ENCODE measurements at regions not wholly inside any gene's neighbourhood (a gene's known extent, or its start where the extent isn't known, plus 50 kb on each side); places are given as distances from the start of the nearest gene placed in this dataset.
"Not testable (repeated sequence)": the region's sequence is repeated elsewhere in the genome, so short reads cannot be mapped to it uniquely, and the experiment has no call there.

DNA sequence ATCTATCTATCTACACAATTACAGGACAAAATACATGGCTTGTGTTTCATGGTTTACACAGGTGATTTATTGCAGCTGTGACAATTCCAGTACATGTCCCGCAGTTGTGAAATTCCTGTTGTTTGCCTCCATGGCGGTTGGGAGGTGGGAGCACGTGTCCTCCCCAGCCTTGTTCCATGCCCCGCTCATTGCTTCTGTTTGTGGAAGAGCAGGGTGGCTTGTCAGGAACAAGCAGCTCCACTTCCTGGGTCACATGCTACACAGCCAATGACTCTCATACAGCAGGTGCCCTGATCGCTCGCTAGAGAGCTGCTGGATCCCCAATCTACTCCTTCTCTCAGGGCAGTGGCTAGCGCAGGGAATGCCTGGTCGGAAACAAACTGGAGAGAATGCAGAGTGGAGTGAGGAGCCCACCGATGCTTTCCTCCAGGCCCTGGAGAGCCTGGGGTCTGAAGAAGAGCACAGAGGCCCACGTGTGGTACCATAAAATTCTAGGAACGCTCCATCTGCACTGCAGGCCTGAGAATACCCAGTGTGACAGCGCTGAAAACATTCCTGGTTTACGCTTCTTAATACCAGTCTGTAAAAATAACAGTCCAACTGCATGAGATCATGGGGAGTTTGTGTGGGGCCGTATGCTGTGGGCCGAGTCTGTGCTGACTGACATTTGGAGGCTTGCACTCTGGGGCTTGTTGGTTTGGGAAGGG, 270.6 kb upstream of the RGMA start:
- no peaks in the 10 kb centered on the region for H3K9me3 ChIP-seq (ENCODE audit: low read depth, low read length)
- no peak overlapping the region for H3K4me3 ChIP-seq
- H3K27ac ChIP-seq = no peak overlapping the region
- no peak for DNase-seq (ENCODE audit: low read depth, low spot score)
- no peak for TF ChIP-seq EZH2 (IDR thresholded peaks at IDR 0.05)
- TF ChIP-seq POLR2AphosphoS5 (IDR thresholded peaks at IDR 0.05; ENCODE audit: borderline replicate concordance, low read depth, low read length) = no peak
- TF ChIP-seq FOXP2 (optimal IDR thresholded peaks at IDR 0.05; ENCODE audit: control extremely low read depth, extremely low read length, insufficient read depth) = no peak
- H3K36me3 ChIP-seq (ENCODE audit: insufficient read depth, low read length) = no peaks in the 10 kb centered on the region
- H3K9ac ChIP-seq (ENCODE audit: insufficient read length) = no peak overlapping the region

DNA sequence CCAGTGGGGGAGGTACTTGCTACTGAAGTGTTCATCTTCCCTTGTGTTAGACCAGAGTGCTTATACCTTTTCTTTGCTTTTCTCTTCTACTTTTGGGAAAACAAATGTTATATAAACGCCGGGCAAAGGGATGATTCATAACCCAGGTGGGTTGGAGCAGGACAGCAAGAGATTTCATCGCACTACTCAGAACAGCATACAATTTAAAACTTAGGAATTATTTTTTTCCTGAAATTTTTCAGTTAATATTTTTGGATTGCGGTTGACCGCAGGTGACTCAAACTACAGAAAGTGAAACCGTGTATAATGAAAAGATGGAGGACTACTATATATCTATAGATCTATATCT, 270.0 kb upstream of the RGMA start:
- no peak overlapping the region for H3K4me3 ChIP-seq
- DNase-seq (ENCODE audit: low read depth, low spot score) = no peak
- no peak for TF ChIP-seq POLR2AphosphoS5 (IDR thresholded peaks at IDR 0.05; ENCODE audit: borderline replicate concordance, low read depth, low read length)
- no peak for TF ChIP-seq FOXP2 (optimal IDR thresholded peaks at IDR 0.05; ENCODE audit: control extremely low read depth, extremely low read length, insufficient read depth)
- TF ChIP-seq EZH2 (IDR thresholded peaks at IDR 0.05) = no peak
- no peaks in the 10 kb centered on the region for H3K9me3 ChIP-seq (ENCODE audit: low read depth, low read length)
- no peak overlapping the region for H3K27ac ChIP-seq
- no peaks in the 10 kb centered on the region for H3K36me3 ChIP-seq (ENCODE audit: insufficient read depth, low read length)
- H3K9ac ChIP-seq (ENCODE audit: insufficient read length) = no peak overlapping the region

DNA sequence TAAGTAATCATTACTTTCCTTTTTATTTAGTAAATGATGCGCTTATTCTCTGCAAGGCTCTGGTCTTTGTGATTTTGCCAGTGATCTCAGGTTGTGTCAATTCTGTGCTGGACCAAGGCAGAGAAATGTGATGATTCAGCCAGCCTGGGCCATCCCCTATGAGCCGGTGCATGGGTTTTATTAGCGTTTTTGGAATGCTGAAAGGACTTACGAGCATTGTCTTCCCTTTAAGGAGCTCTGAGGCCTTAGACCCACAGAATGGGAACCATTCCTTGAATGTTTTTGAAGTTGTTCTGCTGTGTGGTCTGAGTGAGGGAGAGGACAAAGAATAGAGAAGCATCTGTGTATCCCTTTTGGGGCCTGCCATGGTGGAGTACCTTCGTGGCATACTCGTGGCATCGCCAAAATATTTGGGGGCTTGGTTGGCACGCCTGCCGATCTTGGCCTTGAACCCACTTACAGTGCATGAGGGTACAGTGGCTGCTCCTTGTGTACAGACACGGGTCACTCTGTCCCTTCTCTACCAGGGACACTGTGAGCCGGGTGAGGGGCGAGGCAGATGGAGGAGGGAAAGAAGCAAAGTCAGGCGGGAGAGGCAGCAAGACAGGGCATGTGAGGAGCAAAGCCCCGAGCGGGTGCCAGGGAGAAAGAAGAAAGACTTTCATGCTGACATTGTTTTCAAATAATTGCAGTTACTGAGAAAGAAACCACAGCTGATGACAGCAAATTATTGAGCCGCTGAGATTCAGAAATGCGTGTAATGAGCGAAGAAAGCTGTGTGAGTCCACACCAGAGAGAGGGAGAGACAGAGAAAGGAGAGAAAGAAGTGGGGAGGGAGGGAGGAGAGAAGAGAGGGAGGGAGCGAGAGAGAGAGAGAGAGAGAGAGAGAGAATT, 269.4 kb upstream of the RGMA start:
- DNase-seq (ENCODE audit: low read depth, low spot score) = no peak
- Histone ChIP-seq H3K27ac (no peak overlapping the region), H3K36me3 (ENCODE audit: insufficient read depth, low read length) (no peaks in the 10 kb centered on the region), H3K9me3 (ENCODE audit: low read depth, low read length) (no peaks in the 10 kb centered on the region), H3K4me3 (no peak overlapping the region), H3K9ac (ENCODE audit: insufficient read length) (no peak overlapping the region)
- TF ChIP-seq POLR2AphosphoS5 (IDR thresholded peaks at IDR 0.05; ENCODE audit: borderline replicate concordance, low read depth, low read length) (no peak), EZH2 (IDR thresholded peaks at IDR 0.05) (no peak), FOXP2 (optimal IDR thresholded peaks at IDR 0.05; ENCODE audit: control extremely low read depth, extremely low read length, insufficient read depth) (no peak)

GRCh38 chr15:93348711-93349545, 259.9 kb upstream of the RGMA start:
- Histone ChIP-seq H3K9me3 (ENCODE audit: low read depth, low read length) (no peaks in the 10 kb centered on the region), H3K27ac (no peak overlapping the region), H3K4me3 (no peak overlapping the region), H3K36me3 (ENCODE audit: insufficient read depth, low read length) (no peaks in the 10 kb centered on the region), H3K9ac (ENCODE audit: insufficient read length) (no peak overlapping the region)
- DNase-seq (ENCODE audit: low read depth, low spot score) = no peak
- TF ChIP-seq FOXP2 (optimal IDR thresholded peaks at IDR 0.05; ENCODE audit: control extremely low read depth, extremely low read length, insufficient read depth) (no peak), EZH2 (IDR thresholded peaks at IDR 0.05) (no peak)

DNA sequence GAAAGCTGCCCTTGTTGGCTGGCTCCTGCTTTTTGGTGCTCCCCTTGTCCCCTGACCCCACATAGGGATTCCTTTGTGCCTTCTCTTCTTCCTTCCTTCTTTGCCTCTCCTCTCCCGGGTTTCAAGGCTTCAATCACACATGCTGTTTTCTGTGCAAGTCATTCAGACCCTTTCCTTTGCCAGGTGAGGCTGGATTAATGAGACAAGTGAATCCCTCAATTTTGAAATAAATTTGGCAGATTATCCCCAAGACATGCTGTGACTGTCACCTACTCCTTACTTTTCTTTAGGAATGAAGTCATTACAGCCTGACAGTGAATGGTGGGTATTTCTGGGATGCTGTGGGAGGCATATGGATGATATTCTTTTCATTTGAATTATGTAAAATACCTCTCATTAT, 259.0 kb upstream of the RGMA start:
- TF ChIP-seq POLR2AphosphoS5 (IDR thresholded peaks at IDR 0.05; ENCODE audit: borderline replicate concordance, low read depth, low read length) (no peak), FOXP2 (optimal IDR thresholded peaks at IDR 0.05; ENCODE audit: control extremely low read depth, extremely low read length, insufficient read depth) (no peak), EZH2 (IDR thresholded peaks at IDR 0.05) (no peak)
- Histone ChIP-seq H3K27ac (no peak overlapping the region), H3K36me3 (ENCODE audit: insufficient read depth, low read length) (no peaks in the 10 kb centered on the region), H3K9ac (ENCODE audit: insufficient read length) (no peak overlapping the region), H3K4me3 (no peak overlapping the region), H3K9me3 (ENCODE audit: low read depth, low read length) (no peaks in the 10 kb centered on the region)
- DNase-seq (ENCODE audit: low read depth, low spot score) = no peak

DNA sequence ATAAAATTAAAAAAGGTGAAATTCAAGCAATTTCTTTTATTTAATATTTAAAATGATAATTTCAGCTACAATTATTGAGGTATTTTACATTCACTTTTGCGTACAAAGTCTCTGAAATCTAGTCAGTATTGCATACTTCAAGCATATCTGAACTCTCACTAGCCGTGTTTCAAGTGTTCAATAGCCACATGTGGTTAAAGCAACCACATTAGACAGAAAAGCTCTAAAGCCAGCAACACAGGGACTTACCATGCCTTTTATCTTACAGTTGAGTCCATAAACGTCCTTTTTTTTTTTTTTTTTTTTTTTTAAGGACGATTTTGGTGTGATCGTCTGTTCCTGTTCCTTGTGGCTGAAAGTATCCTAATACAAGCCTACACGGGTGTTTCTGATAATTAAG, 257.0 kb upstream of the RGMA start:
- no peak for TF ChIP-seq POLR2AphosphoS5 (IDR thresholded peaks at IDR 0.05; ENCODE audit: borderline replicate concordance, low read depth, low read length)
- TF ChIP-seq EZH2 (IDR thresholded peaks at IDR 0.05) = no peak
- no peak for TF ChIP-seq FOXP2 (optimal IDR thresholded peaks at IDR 0.05; ENCODE audit: control extremely low read depth, extremely low read length, insufficient read depth)
- Histone ChIP-seq H3K9me3 (ENCODE audit: low read depth, low read length) (no peaks in the 10 kb centered on the region), H3K9ac (ENCODE audit: insufficient read length) (no peak overlapping the region), H3K36me3 (ENCODE audit: insufficient read depth, low read length) (no peaks in the 10 kb centered on the region), H3K27ac (no peak overlapping the region), H3K4me3 (no peak overlapping the region)
- no peak for DNase-seq (ENCODE audit: low read depth, low spot score)

DNA sequence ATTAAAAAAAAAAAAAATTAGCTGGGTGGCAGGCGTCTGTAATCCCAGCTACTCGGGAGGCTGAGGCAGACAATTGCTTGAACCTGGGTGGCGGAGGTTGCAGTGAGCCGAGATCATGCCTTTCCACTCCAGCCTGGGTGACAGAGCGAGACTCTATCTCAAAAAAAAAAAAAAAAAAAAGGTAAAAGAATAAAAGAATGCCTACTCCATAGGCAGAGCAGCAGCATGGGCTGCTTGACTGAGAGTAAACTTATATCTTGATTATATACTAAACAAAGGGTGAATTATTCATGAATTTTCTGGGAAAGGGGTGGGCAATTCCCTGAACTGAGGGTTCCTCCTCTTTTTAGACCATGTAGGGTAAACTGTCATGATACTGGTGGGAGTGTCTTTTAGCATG, 254.4 kb upstream of the RGMA start:
- not testable (repeated sequence) for DNase-seq (ENCODE audit: low read depth, low spot score); H3K27ac ChIP-seq

GRCh38 chr15:93341164-93341563, 252.2 kb upstream of the RGMA start:
- DNase-seq (ENCODE audit: low read depth, low spot score) = no peak
- Histone ChIP-seq H3K36me3 (ENCODE audit: insufficient read depth, low read length) (no peaks in the 10 kb centered on the region), H3K27ac (no peak overlapping the region), H3K9ac (ENCODE audit: insufficient read length) (no peak overlapping the region), H3K4me3 (no peak overlapping the region), H3K9me3 (ENCODE audit: low read depth, low read length) (no peaks in the 10 kb centered on the region)
- TF ChIP-seq FOXP2 (optimal IDR thresholded peaks at IDR 0.05; ENCODE audit: control extremely low read depth, extremely low read length, insufficient read depth) (no peak), EZH2 (IDR thresholded peaks at IDR 0.05) (no peak), POLR2AphosphoS5 (IDR thresholded peaks at IDR 0.05; ENCODE audit: borderline replicate concordance, low read depth, low read length) (no peak)

More for the DNA sequence above, 254.4 kb upstream of the RGMA start:
- H3K4me3 ChIP-seq; H3K9me3 ChIP-seq (ENCODE audit: low read depth, low read length); H3K36me3 ChIP-seq (ENCODE audit: insufficient read depth, low read length); H3K9ac ChIP-seq (ENCODE audit: insufficient read length): not testable (repeated sequence)

Data from SK-N-MC (cell line).